MM.1S (cell line): ENCODE measurements at regions not wholly inside any gene's neighbourhood (a gene's known extent, or its start where the extent isn't known, plus 50 kb on each side); places are given as distances from the start of the nearest gene placed in this dataset.
"Not testable (repeated sequence)": the region's sequence is repeated elsewhere in the genome, so short reads cannot be mapped to it uniquely, and the experiment has no call there.

Experiments used
- DNase-seq: peaks from one replicate; pipeline ENCODE4 v3.0.0-alpha.2; 2015
- H2AFZ ChIP-seq: fragments of 300-600 bp; sonication (generic); 2 replicates; pipeline ENCODE4 v1.6.0; 2016; ENCODE audit warnings: antibody characterized with exemption, low read length
- H3F3A ChIP-seq: fragments of 300-600 bp; sonication (generic); 2 replicates; pipeline ENCODE4 v1.6.1; 2016; ENCODE audit warnings: mild to moderate bottlenecking, antibody characterized with exemption, low read length, moderate library complexity, mixed read lengths; ENCODE audit not compliant: insufficient read depth
- H3K27ac ChIP-seq: fragments of 300-600 bp; sonication (generic); 2 replicates; pipeline ENCODE4 v1.5.1; 2016; ENCODE audit warnings: mild to moderate bottlenecking, low read length
- H3K27me3 ChIP-seq: fragments of 300-600 bp; sonication (generic); replicated peaks from 2 replicates; pipeline ENCODE4 v1.6.0; 2016; ENCODE audit warnings: low read length; ENCODE audit not compliant: insufficient read depth
- H3K36me3 ChIP-seq: fragments of 300-600 bp; sonication (generic); replicated peaks from 2 replicates; pipeline ENCODE4 v1.6.1; 2016; ENCODE audit warnings: mild to moderate bottlenecking, low read length, mixed read lengths; ENCODE audit not compliant: insufficient read depth
- H3K4me1 ChIP-seq: fragments of 300-600 bp; sonication (generic); 2 replicates; pipeline ENCODE4 v1.6.1; 2016; ENCODE audit warnings: low read length, mixed read lengths
- H3K4me2 ChIP-seq: fragments of 300-600 bp; sonication (generic); 2 replicates; pipeline ENCODE4 v1.6.0; 2016; ENCODE audit warnings: low read depth, low read length
- H3K4me3 ChIP-seq: fragments of 300-600 bp; sonication (generic); 2 replicates; pipeline ENCODE4 v1.5.1; 2016; ENCODE audit warnings: low read length, mixed read lengths
- H3K79me2 ChIP-seq: fragments of 300-600 bp; sonication (generic); 2 replicates; pipeline ENCODE4 v1.6.1; 2016; ENCODE audit warnings: mixed run types, low read length, mixed read lengths
- H3K9ac ChIP-seq: fragments of 300-600 bp; sonication (generic); 2 replicates; pipeline ENCODE4 v1.6.1; 2016; ENCODE audit warnings: low read length, mixed read lengths
- H3K9me2 ChIP-seq: fragments of 300-600 bp; sonication (generic); replicated peaks from 2 replicates; pipeline ENCODE4 v1.6.1; 2016; ENCODE audit warnings: mild to moderate bottlenecking, low read length, mixed read lengths; ENCODE audit not compliant: insufficient read depth
- H3K9me3 ChIP-seq: fragments of 300-600 bp; sonication (generic); replicated peaks from 2 replicates; pipeline ENCODE4 v1.6.1; 2016; ENCODE audit warnings: mild to moderate bottlenecking, low read length, mixed read lengths; ENCODE audit not compliant: insufficient read depth
- H4K20me1 ChIP-seq: fragments of 300-600 bp; sonication (generic); 2 replicates; pipeline ENCODE4 v1.6.1; 2016; ENCODE audit warnings: mild to moderate bottlenecking, low read length, moderate library complexity, mixed read lengths; ENCODE audit not compliant: insufficient read depth
- EZH2 ChIP-seq: fragments of 300-600 bp; sonication (generic); optimal IDR thresholded peaks from 2 replicates; pipeline ENCODE3; 2017; ENCODE audit warnings: low read depth, mild to moderate bottlenecking, antibody characterized with exemption, low read length, mixed read lengths
- EZH2phosphoT487 ChIP-seq: fragments of 300-600 bp; sonication (generic); IDR thresholded peaks from 2 replicates; pipeline ENCODE4 v1.6.1; 2018; ENCODE audit warnings: antibody characterized with exemption, low read length
- TF ChIP-seq, protein P1 (sequence below): fragments of 300-600 bp; sonication (generic); IDR thresholded peaks from 2 replicates; pipeline ENCODE4 v1.5.1; 2016; ENCODE audit warnings: antibody characterized with exemption, low read length, mixed read lengths

DNA sequence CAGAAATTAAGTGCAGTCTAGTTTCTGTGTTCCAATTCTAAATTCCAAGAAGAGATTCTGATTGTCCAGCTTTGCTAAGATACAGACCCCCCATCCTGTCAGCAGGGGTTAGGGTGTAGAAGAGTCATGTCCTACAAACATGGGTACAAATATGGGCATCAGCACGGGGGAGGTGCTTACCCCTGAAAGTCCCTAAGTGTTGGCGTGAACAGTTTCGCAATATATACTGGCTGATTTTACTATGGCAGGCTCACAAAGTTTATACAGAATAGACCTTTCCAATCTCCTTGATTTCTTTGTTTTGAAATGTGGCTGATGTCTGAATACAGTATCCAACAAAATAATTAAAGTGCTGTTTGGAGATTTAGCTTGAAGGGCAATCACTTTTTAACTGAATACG lies 71.6 kb upstream of the PPM1H start:
- H3K4me1 ChIP-seq = no peaks in the 10 kb centered on the region
- no peak overlapping the region for H2AFZ ChIP-seq
- no peaks in the 10 kb centered on the region for H3K9me3 ChIP-seq
- H3K79me2 ChIP-seq = no peaks in the 10 kb centered on the region
- H3F3A ChIP-seq = no peaks in the 10 kb centered on the region
- H3K36me3 ChIP-seq = no peaks in the 10 kb centered on the region
- H4K20me1 ChIP-seq = no peaks in the 10 kb centered on the region
- H3K4me2 ChIP-seq = no peak overlapping the region
- no peak overlapping the region for H3K9ac ChIP-seq
- H3K9me2 ChIP-seq = no peaks in the 10 kb centered on the region
- DNase-seq = no peak
- no peak overlapping the region for H3K27ac ChIP-seq
- no peaks in the 10 kb centered on the region for H3K27me3 ChIP-seq
- TF ChIP-seq EZH2phosphoT487 (no peak), EZH2 (no peak)
- TF ChIP-seq, protein P1, sequence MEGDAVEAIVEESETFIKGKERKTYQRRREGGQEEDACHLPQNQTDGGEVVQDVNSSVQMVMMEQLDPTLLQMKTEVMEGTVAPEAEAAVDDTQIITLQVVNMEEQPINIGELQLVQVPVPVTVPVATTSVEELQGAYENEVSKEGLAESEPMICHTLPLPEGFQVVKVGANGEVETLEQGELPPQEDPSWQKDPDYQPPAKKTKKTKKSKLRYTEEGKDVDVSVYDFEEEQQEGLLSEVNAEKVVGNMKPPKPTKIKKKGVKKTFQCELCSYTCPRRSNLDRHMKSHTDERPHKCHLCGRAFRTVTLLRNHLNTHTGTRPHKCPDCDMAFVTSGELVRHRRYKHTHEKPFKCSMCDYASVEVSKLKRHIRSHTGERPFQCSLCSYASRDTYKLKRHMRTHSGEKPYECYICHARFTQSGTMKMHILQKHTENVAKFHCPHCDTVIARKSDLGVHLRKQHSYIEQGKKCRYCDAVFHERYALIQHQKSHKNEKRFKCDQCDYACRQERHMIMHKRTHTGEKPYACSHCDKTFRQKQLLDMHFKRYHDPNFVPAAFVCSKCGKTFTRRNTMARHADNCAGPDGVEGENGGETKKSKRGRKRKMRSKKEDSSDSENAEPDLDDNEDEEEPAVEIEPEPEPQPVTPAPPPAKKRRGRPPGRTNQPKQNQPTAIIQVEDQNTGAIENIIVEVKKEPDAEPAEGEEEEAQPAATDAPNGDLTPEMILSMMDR = no peak
- no peak overlapping the region for H3K4me3 ChIP-seq

DNA sequence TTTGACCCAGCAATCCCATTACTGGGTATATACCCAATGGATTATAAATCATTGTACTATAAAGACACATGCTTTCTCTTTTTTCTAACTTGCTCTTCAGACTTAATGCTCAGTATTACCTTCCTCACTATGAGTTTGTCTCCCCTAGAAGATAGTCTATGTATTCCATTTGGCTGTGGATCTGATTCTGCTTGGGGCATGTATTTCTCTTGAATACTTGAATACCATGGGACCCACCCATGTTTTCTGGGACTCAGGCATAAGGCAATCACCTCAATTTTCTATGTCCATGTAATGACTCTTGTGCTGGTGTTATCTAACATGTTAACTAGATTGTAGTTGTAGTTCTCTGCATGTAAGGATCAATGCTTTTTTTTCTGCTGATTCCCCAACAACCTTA lies 70.4 kb upstream of the PPM1H start:
- H3K27me3 ChIP-seq = no peaks in the 10 kb centered on the region

DNA sequence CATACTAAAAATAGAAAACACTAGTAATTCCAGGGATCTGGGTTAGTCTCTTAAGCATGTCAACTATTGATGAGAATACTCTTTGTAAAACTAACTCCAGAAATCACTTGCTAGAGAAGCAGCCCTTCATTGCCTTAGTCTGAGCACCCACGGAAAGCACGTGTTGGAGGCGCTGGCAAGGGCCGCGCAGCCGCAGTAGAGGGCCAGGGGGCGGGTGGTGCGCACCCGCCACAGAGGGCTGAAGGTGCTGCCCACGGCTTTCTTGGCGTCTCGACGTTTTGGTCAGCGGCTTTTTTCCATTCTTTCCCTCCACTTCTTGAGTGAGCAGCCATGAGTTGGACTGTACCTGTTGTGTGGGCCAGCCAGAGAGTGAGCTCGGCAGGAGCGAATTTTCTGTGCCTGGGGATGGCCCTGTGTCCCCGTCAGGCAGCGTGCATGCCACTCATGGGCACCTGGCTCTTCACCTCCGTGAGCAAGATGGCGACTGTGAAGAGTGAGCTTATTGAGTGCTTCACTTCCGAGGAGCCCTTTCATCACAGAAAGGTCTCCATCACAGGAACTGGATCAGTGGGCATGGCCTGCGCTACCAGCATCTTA lies 68.4 kb upstream of the PPM1H start:
- Histone ChIP-seq H3F3A (no peaks in the 10 kb centered on the region), H3K9me3 (no peaks in the 10 kb centered on the region), H3K27ac (no peak overlapping the region), H3K36me3 (no peaks in the 10 kb centered on the region), H3K4me2 (no peak overlapping the region), H3K79me2 (no peaks in the 10 kb centered on the region), H3K4me1 (no peaks in the 10 kb centered on the region), H3K9me2 (no peaks in the 10 kb centered on the region), H4K20me1 (no peaks in the 10 kb centered on the region), H3K27me3 (no peaks in the 10 kb centered on the region), H3K9ac (no peak overlapping the region), H3K4me3 (no peak overlapping the region), H2AFZ (no peak overlapping the region)
- TF ChIP-seq EZH2phosphoT487 = no peak
- TF ChIP-seq EZH2 = no peak
- TF ChIP-seq, protein P1 = no peak
- no peak for DNase-seq

More for the DNA sequence above, 70.4 kb upstream of the PPM1H start:
- H3F3A ChIP-seq = no peaks in the 10 kb centered on the region
- no peaks in the 10 kb centered on the region for H3K79me2 ChIP-seq
- H3K9ac ChIP-seq = no peak overlapping the region
- no peak overlapping the region for H3K4me3 ChIP-seq
- no peak overlapping the region for H3K27ac ChIP-seq
- no peaks in the 10 kb centered on the region for H3K4me1 ChIP-seq
- no peak for TF ChIP-seq EZH2phosphoT487
- TF ChIP-seq EZH2 = no peak
- TF ChIP-seq, protein P1 = no peak
- H4K20me1 ChIP-seq = no peaks in the 10 kb centered on the region
- DNase-seq = no peak
- H2AFZ ChIP-seq = no peak overlapping the region
- H3K9me2 ChIP-seq = no peaks in the 10 kb centered on the region
- H3K4me2 ChIP-seq = no peak overlapping the region
- H3K9me3 ChIP-seq = no peaks in the 10 kb centered on the region
- H3K36me3 ChIP-seq = no peaks in the 10 kb centered on the region

DNA sequence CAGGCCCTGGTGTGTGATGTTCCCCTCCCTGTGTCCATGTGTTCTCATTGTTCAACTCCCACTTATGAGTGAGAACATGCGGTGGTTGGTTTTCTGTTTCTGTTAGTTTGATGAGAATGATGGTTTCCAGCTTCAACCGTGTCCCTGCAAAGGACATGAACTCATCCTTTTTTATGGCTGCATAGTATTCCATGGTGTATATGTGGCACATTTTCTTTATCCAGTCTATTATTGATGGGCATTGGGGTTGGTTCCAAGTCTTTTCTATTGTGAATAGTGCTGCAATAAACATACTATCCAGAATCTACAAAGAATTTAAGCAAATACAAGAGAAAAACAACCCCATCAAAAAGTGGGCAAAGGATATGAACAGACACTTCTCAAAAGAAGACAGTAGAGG lies 67.1 kb upstream of the PPM1H start:
- H3K36me3 ChIP-seq, H3K79me2 ChIP-seq, H3K27me3 ChIP-seq, H2AFZ ChIP-seq, H3F3A ChIP-seq, H3K4me3 ChIP-seq, H3K27ac ChIP-seq, H3K4me2 ChIP-seq, DNase-seq, H3K9me3 ChIP-seq, H3K9ac ChIP-seq, H3K4me1 ChIP-seq, H3K9me2 ChIP-seq, H4K20me1 ChIP-seq: not testable (repeated sequence)
